ENCODE measurements at regions not wholly inside any gene's neighbourhood (a gene's known extent, or its start where the extent isn't known, plus 50 kb on each side); places are given as distances from the start of the nearest gene placed in this dataset.

DNA sequence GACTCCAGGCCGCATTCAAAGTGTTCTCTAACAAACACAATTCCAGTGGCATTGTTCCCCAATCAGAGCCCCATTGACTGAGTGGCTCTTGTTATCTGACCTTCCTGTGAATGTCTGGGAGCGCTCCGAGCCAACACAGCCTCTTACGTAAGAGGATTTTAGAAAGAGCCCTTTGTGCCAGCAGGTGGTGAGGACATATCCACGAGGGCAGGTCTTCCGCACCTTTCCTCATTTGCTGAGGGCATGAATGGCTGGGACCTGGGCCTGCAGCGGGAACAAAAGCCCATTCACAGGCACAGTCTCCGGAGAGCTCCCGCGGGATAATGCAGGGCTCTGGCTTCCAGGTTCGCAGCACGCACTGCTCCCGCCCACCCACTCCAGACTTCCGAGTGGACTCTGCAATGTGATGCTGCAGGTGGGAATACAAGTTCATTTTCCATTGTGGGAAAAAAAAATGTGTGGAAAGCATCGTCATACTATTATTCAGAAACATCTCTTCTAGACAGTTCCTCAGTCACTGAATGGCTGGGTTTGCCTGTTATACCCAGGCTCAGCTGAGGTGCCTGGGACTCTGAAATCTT is 295.0 kb upstream of the IGFBP3 start:
- CTCF ChIA-PET, result no interaction called here
- Histone ChIP-seq H3K9ac (ENCODE audit: low read length) (no peak overlapping the region), H3K27me3 (ENCODE audit: insufficient read depth, low read length) (no peaks in the 10 kb centered on the region), H3K4me1 (ENCODE audit: control insufficient read depth in 1 of 2, insufficient read depth in 2 of 2, low read length in 2 of 2) (no peaks in the 10 kb centered on the region), H2AFZ (ENCODE audit: low read depth, low read length, poor library complexity, severe bottlenecking) (no peak overlapping the region), H3K4me3 (replicated peaks in 1 of 2; ENCODE audit: low read depth in 1 of 2, low read length in 2 of 2) (no peak overlapping the region), H4K20me1 (ENCODE audit: insufficient read depth) (no peaks in the 10 kb centered on the region), H3K9me3 (ENCODE audit: control insufficient read depth in 1 of 2, insufficient read depth in 1 of 2, low read depth in 1 of 2, low read length in 2 of 2) (no peaks in the 10 kb centered on the region), H3K9me2 (ENCODE audit: insufficient read depth) (no peaks in the 10 kb centered on the region), H3K4me2 (ENCODE audit: low read length) (no peak overlapping the region), H3K79me2 (ENCODE audit: insufficient read depth, low read length) (no peaks in the 10 kb centered on the region), H3K27ac (ENCODE audit: low read depth, low read length) (no peak overlapping the region), H3K36me3 (ENCODE audit: control insufficient read depth in 1 of 2, insufficient read depth in 2 of 2, low read length in 2 of 2) (no peaks in the 10 kb centered on the region)
- no TSS peak for BruUV-seq (replicated peaks)
- POLR2A ChIA-PET, result no interaction called here
- ATAC-seq (no peak), DNase-seq (ENCODE audit: low read depth, low spot score) (no peak)
- intact Hi-C loops (cut with micrococcal nuclease), result no loop called here
- RAD21 ChIA-PET (ENCODE audit: low non-redundant PET in 1 of 2, low total read pairs in 2 of 2, uncharacterized antibody in 2 of 2, unreplicated experiment in 2 of 2), result no interaction called here
- TF ChIP-seq, protein P1, sequence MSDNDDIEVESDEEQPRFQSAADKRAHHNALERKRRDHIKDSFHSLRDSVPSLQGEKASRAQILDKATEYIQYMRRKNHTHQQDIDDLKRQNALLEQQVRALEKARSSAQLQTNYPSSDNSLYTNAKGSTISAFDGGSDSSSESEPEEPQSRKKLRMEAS (IDR thresholded peaks at IDR 0.05), result no peak
- no peak for TF ChIP-seq POLR2AphosphoS5 (IDR thresholded peaks at IDR 0.05; ENCODE audit: low read depth, low read length)

DNA sequence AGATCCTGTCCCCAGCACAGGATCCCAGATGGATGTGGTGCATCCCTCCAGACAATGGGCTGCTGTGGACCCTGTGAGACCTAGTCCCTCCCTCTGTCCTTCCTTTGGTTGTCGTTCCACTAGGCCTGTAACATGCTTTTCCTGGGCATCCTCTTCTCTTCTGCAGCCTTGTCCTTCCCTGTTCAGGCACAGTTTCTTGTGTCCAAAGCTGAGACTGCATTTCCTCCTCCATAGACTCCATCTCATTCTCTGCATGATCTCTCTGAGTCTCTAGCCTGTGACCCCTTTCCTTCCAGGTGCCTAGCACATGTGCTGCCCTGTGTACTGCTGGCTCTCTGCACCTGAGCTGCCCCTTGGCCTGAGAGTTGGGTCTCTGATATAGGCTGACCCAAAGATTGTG is 293.5 kb upstream of the IGFBP3 start:
- DNase-seq (ENCODE audit: low read depth, low spot score) (no peak), ATAC-seq (no peak)
- Histone ChIP-seq H4K20me1 (ENCODE audit: insufficient read depth) (no peaks in the 10 kb centered on the region), H3K4me1 (ENCODE audit: control insufficient read depth in 1 of 2, insufficient read depth in 2 of 2, low read length in 2 of 2) (no peaks in the 10 kb centered on the region), H3K36me3 (ENCODE audit: control insufficient read depth in 1 of 2, insufficient read depth in 2 of 2, low read length in 2 of 2) (no peaks in the 10 kb centered on the region), H3K27ac (ENCODE audit: low read depth, low read length) (no peak overlapping the region), H3K4me2 (ENCODE audit: low read length) (no peak overlapping the region), H3K79me2 (ENCODE audit: insufficient read depth, low read length) (no peaks in the 10 kb centered on the region), H2AFZ (ENCODE audit: low read depth, low read length, poor library complexity, severe bottlenecking) (no peak overlapping the region), H3K9me3 (ENCODE audit: control insufficient read depth in 1 of 2, insufficient read depth in 1 of 2, low read depth in 1 of 2, low read length in 2 of 2) (no peaks in the 10 kb centered on the region), H3K4me3 (replicated peaks in 1 of 2; ENCODE audit: low read depth in 1 of 2, low read length in 2 of 2) (no peak overlapping the region), H3K27me3 (ENCODE audit: insufficient read depth, low read length) (no peaks in the 10 kb centered on the region), H3K9me2 (ENCODE audit: insufficient read depth) (no peaks in the 10 kb centered on the region), H3K9ac (ENCODE audit: low read length) (no peak overlapping the region)
- ChIA-PET POLR2A (no interaction called here), CTCF (no interaction called here), RAD21 (ENCODE audit: low non-redundant PET in 1 of 2, low total read pairs in 2 of 2, uncharacterized antibody in 2 of 2, unreplicated experiment in 2 of 2) (no interaction called here)
- intact Hi-C loops (cut with micrococcal nuclease), result no loop called here
- no TSS peak for BruUV-seq (replicated peaks)
- no peak for TF ChIP-seq SIN3A (IDR thresholded peaks at IDR 0.05; ENCODE audit: low read depth)
- TF ChIP-seq SRF (IDR thresholded peaks at IDR 0.05; ENCODE audit: low read depth), result no peak
- TF ChIP-seq JUND (IDR thresholded peaks at IDR 0.05), result no peak
- TF ChIP-seq EZH2phosphoT487 (IDR thresholded peaks at IDR 0.05; ENCODE audit: borderline replicate concordance), result no peak
- TF ChIP-seq FOSL1 (IDR thresholded peaks at IDR 0.05; ENCODE audit: low read depth), result no peak
- TF ChIP-seq POLR2AphosphoS5 (IDR thresholded peaks at IDR 0.05; ENCODE audit: low read depth, low read length), result no peak
- TF ChIP-seq, protein P2, sequence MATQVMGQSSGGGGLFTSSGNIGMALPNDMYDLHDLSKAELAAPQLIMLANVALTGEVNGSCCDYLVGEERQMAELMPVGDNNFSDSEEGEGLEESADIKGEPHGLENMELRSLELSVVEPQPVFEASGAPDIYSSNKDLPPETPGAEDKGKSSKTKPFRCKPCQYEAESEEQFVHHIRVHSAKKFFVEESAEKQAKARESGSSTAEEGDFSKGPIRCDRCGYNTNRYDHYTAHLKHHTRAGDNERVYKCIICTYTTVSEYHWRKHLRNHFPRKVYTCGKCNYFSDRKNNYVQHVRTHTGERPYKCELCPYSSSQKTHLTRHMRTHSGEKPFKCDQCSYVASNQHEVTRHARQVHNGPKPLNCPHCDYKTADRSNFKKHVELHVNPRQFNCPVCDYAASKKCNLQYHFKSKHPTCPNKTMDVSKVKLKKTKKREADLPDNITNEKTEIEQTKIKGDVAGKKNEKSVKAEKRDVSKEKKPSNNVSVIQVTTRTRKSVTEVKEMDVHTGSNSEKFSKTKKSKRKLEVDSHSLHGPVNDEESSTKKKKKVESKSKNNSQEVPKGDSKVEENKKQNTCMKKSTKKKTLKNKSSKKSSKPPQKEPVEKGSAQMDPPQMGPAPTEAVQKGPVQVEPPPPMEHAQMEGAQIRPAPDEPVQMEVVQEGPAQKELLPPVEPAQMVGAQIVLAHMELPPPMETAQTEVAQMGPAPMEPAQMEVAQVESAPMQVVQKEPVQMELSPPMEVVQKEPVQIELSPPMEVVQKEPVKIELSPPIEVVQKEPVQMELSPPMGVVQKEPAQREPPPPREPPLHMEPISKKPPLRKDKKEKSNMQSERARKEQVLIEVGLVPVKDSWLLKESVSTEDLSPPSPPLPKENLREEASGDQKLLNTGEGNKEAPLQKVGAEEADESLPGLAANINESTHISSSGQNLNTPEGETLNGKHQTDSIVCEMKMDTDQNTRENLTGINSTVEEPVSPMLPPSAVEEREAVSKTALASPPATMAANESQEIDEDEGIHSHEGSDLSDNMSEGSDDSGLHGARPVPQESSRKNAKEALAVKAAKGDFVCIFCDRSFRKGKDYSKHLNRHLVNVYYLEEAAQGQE (IDR thresholded peaks at IDR 0.05; ENCODE audit: low read depth), result no peak
- TF ChIP-seq ZNF274 (IDR thresholded peaks at IDR 0.05; ENCODE audit: low read depth, low read length), result no peak
- TF ChIP-seq POLR2A (IDR thresholded peaks at IDR 0.05; ENCODE audit: borderline replicate concordance, extremely low read depth, insufficient read depth, insufficient read length), result no peak
- TF ChIP-seq ZFX (IDR thresholded peaks at IDR 0.05), result no peak
- TF ChIP-seq CBX3 (IDR thresholded peaks at IDR 0.05; ENCODE audit: low read depth), result no peak
- no peak for TF ChIP-seq ELF1 (IDR thresholded peaks at IDR 0.05; ENCODE audit: borderline replicate concordance, low read depth)
- no peak for TF ChIP-seq YY1 (IDR thresholded peaks at IDR 0.05; ENCODE audit: extremely low read depth, insufficient replicate concordance, low read depth, low read length)
- no peak for TF ChIP-seq RAD21 (IDR thresholded peaks at IDR 0.05; ENCODE audit: low read depth)
- TF ChIP-seq, protein P3, sequence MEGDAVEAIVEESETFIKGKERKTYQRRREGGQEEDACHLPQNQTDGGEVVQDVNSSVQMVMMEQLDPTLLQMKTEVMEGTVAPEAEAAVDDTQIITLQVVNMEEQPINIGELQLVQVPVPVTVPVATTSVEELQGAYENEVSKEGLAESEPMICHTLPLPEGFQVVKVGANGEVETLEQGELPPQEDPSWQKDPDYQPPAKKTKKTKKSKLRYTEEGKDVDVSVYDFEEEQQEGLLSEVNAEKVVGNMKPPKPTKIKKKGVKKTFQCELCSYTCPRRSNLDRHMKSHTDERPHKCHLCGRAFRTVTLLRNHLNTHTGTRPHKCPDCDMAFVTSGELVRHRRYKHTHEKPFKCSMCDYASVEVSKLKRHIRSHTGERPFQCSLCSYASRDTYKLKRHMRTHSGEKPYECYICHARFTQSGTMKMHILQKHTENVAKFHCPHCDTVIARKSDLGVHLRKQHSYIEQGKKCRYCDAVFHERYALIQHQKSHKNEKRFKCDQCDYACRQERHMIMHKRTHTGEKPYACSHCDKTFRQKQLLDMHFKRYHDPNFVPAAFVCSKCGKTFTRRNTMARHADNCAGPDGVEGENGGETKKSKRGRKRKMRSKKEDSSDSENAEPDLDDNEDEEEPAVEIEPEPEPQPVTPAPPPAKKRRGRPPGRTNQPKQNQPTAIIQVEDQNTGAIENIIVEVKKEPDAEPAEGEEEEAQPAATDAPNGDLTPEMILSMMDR (IDR thresholded peaks at IDR 0.05 in 2 of 3, conservative IDR thresholded peaks at IDR 0.05 in 1 of 3; ENCODE audit: borderline replicate concordance in 1 of 3, insufficient read depth in 1 of 3, low read depth in 2 of 3, low read length in 2 of 3), result no peak
- TF ChIP-seq TCF7L2 (IDR thresholded peaks at IDR 0.05; ENCODE audit: borderline replicate concordance, extremely low read depth, insufficient read depth, insufficient read length), result no peak
